Upper lobe of right lung (tissue), 1 donor: ENCODE measurements at regions not wholly inside any gene's neighbourhood (a gene's known extent, or its start where the extent isn't known, plus 50 kb on each side); places are given as distances from the start of the nearest gene placed in this dataset.

Experiments
- ATAC-seq: fragments of 200-7000 bp; cut with Tn5 transposase; one replicate; pipeline ENCODE4 v1.9.1; 2020; ENCODE audit warnings: mild to moderate bottlenecking, moderate library complexity
- DNase-seq: peaks from one replicate; pipeline ENCODE4 v3.0.0-alpha.2; 2020
- H3K27ac ChIP-seq: fragments of 200-600 bp; one replicate; pipeline ENCODE4 v1.8.0; 2022
- H3K27me3 ChIP-seq: fragments of 200-600 bp; one replicate; pipeline ENCODE4 v1.8.0; 2022; ENCODE audit warnings: mild to moderate bottlenecking
- H3K36me3 ChIP-seq: fragments of 200-600 bp; one replicate; pipeline ENCODE4 v1.8.0; 2022
- H3K4me1 ChIP-seq: fragments of 200-600 bp; one replicate; pipeline ENCODE4 v1.8.0; 2022
- H3K4me3 ChIP-seq: fragments of 200-600 bp; one replicate; pipeline ENCODE4 v1.8.0; 2022; ENCODE audit warnings: mild to moderate bottlenecking
- H3K9me3 ChIP-seq: fragments of 200-600 bp; one replicate; pipeline ENCODE4 v1.8.0; 2022
- intact Hi-C: fragments of 100-400 bp; cut with DNase I; formaldehyde crosslinking; loops from one replicate; pipeline ENCODE4 v1.11.0; 2022
- TF ChIP-seq, protein P1 (sequence below): fragments of 200-600 bp; IDR thresholded peaks from one replicate; pipeline ENCODE4 v1.8.0; 2022; ENCODE audit warnings: antibody characterized with exemption
- donor health status: DM: no; HTN: yes; CAD: no; lungs with severe emphysema.

DNA sequence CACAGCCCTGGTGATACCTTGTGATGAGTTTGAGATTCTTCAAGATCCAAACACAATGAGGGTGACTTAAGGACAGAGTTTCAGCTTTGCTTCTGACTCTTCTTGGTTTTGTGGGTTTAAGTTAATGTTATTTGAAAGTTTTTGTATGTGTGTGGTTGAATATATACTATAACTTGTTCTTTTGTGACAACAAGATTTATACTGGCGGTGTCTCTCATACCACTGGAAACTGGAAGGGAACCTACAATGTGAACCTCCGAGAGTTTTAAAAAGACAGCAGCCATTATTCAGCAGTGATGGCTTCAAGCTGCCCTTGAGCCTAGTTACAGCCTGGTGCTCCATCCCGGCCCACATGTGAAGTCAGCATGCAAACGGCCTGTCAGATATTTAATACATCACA lies 87.9 kb upstream of the IGF1 start:
- TF ChIP-seq, protein P1, sequence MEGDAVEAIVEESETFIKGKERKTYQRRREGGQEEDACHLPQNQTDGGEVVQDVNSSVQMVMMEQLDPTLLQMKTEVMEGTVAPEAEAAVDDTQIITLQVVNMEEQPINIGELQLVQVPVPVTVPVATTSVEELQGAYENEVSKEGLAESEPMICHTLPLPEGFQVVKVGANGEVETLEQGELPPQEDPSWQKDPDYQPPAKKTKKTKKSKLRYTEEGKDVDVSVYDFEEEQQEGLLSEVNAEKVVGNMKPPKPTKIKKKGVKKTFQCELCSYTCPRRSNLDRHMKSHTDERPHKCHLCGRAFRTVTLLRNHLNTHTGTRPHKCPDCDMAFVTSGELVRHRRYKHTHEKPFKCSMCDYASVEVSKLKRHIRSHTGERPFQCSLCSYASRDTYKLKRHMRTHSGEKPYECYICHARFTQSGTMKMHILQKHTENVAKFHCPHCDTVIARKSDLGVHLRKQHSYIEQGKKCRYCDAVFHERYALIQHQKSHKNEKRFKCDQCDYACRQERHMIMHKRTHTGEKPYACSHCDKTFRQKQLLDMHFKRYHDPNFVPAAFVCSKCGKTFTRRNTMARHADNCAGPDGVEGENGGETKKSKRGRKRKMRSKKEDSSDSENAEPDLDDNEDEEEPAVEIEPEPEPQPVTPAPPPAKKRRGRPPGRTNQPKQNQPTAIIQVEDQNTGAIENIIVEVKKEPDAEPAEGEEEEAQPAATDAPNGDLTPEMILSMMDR: no peak
- no peak overlapping the region for H3K27ac ChIP-seq
- DNase-seq: no peak

DNA sequence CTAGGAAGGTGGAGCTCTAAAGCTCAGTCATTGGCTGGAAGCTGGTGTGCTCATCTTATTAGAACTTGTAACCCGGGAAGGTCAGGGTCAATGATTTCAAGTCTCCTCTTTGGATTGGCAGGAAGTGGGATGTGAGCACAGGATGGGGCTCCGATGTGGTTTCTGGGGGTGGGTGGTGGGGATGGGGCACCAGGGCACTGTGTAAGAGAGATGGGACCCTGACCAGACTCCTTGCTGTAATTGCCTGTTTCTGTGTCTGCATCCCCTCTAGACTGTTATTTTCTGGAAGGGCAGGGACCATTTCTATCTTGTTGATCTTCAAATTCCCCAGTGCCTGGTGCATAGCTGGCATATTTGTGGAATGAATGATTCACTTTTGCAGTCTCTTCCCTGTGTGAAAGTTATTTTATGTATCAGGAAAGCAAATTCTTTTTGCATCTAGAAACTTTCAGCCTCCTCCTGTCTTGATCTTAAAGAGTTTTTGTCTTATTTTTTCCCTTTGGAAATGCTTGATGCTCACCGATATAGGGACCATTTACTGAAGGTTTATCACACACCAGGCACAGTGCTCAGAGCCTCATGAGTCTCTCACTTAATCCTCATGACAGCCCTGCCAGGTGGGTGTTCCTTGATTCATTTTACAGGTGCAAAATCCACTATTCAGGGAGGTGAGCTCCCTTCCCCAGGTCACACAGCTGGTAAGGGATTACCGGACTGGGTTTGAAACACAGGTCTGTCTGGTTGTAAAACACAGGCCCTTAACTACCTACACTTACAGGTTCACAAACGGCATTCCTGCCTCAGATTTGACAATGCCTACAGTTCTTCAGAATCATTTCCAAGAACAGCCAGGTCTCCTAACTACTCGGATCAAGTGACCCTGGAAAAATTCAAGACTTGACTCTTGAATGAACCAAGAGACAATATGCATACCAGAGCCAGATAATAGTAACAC lies 86.9 kb upstream of the IGF1 start:
- H3K9me3 ChIP-seq: no peaks in the 10 kb centered on the region
- TF ChIP-seq, protein P1: no peak
- ATAC-seq (peak; percentile 15), DNase-seq (no peak)
- H3K27ac ChIP-seq: no peak overlapping the region
- no peaks in the 10 kb centered on the region for H3K36me3 ChIP-seq
- H3K4me1 ChIP-seq: no peaks in the 10 kb centered on the region
- intact Hi-C loops: no loop called here
- no peaks in the 10 kb centered on the region for H3K27me3 ChIP-seq
- H3K4me3 ChIP-seq: no peak overlapping the region

More for the DNA sequence above, 87.9 kb upstream of the IGF1 start:
- Histone ChIP-seq H3K4me3 (no peak overlapping the region), H3K9me3 (no peaks in the 10 kb centered on the region), H3K36me3 (no peaks in the 10 kb centered on the region), H3K27me3 (no peaks in the 10 kb centered on the region), H3K4me1 (no peaks in the 10 kb centered on the region)
- no peak for ATAC-seq
- intact Hi-C loops: no loop called here

DNA sequence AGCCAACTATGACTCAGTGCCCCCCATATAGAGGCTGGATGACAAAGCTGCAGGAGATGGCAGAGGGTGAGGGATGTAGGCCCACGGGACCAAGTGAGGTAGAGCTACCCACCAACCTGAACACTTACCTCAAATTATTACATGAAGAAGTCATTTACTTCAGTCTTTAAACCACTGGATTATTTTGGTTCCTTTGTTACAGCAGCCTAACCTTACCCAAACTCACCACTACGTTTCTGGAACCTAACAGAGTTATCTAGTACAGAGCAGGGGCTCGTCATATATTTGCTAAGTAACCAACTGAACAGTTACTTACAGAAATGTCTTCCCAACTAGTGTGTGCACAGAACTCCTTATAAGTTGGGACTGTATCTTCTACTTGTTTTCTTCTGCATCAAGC lies 85.2 kb upstream of the IGF1 start:
- H3K9me3 ChIP-seq: no peaks in the 10 kb centered on the region
- no peaks in the 10 kb centered on the region for H3K27me3 ChIP-seq
- ATAC-seq: no peak
- H3K27ac ChIP-seq: no peak overlapping the region
- no peak for DNase-seq
- intact Hi-C loops: no loop called here
- TF ChIP-seq, protein P1: no peak
- H3K4me3 ChIP-seq: no peak overlapping the region
- H3K4me1 ChIP-seq: no peaks in the 10 kb centered on the region
- H3K36me3 ChIP-seq: no peaks in the 10 kb centered on the region

DNA sequence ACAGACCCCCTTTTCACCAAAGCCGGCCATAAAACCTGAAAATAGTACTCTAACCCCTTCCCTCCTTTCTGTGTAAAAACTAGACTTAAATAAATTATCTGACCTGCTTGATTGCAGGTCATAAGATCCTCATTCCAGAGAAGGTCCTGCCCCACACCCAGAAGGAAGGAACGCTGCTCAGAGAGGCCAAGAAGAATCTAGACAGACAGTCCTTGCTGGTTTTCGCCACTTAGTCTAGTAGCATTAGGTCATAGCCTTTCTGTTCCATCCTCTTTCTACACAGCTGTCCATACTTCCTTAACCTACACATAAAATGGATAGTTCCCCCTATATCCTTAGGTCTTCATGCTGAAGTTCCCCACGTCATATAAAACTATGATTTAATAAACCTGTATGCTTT lies 83.7 kb upstream of the IGF1 start:
- no peak overlapping the region for H3K27ac ChIP-seq
- no peaks in the 10 kb centered on the region for H3K36me3 ChIP-seq
- H3K4me3 ChIP-seq: no peak overlapping the region
- intact Hi-C loops: no loop called here
- H3K27me3 ChIP-seq: no peaks in the 10 kb centered on the region
- TF ChIP-seq, protein P1: no peak
- no peak for DNase-seq
- H3K9me3 ChIP-seq: no peaks in the 10 kb centered on the region
- H3K4me1 ChIP-seq: no peaks in the 10 kb centered on the region
- peak; percentile 53 for ATAC-seq

DNA sequence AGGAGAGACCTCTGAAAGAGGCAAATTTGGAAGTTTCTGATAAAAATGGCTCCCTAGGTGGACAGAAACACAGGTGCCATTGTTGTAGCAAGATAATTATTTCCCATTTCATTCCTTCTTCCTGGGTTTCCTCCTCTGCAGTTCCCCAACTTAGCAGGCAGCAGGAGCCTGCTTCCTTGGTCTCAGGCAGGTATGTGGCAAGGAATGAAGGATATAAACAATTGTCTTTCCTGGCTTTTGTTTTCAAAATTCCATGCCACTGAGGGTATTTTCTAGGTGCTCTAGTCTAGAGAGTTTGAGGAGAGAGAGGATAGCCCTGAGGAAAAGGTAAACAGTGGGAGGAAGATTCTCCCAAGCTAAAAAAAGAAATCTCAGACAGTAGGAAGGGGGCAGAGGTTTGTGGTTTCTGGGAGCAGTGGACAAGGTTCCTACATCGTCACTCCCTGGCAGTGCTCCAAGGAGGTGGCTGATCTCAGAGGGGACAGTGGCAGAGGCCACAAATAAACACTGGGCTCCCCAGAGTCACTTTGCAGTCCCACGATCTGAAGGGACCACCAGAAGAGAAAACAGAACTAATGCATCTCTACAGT lies 82.6 kb upstream of the IGF1 start:
- DNase-seq (no peak), ATAC-seq (peak; percentile 12)
- H3K9me3 ChIP-seq: no peaks in the 10 kb centered on the region
- H3K27me3 ChIP-seq: no peaks in the 10 kb centered on the region
- TF ChIP-seq, protein P1: no peak
- no peak overlapping the region for H3K27ac ChIP-seq
- intact Hi-C loops: no loop called here
- no peak overlapping the region for H3K4me3 ChIP-seq
- H3K36me3 ChIP-seq: no peaks in the 10 kb centered on the region
- H3K4me1 ChIP-seq: no peaks in the 10 kb centered on the region
